ENCODE measurements at regions not wholly inside any gene's neighbourhood (a gene's known extent, or its start where the extent isn't known, plus 50 kb on each side); places are given as distances from the start of the nearest gene placed in this dataset.

GRCh38 chr4:164695650-164696049, 58.3 kb upstream of the SMIM31 start:
- no peak for TF ChIP-seq CTCF (IDR thresholded peaks at IDR 0.05)
- TF ChIP-seq POLR2A (IDR thresholded peaks at IDR 0.05), result no peak
